Smooth muscle cell (in vitro differentiated cells): ENCODE measurements at regions not wholly inside any gene's neighbourhood (a gene's known extent, or its start where the extent isn't known, plus 50 kb on each side); places are given as distances from the start of the nearest gene placed in this dataset.

Experiments used
- DNase-seq: peaks from one replicate; lab custom pipeline; 2025; ENCODE audit not compliant: unreplicated experiment; lab: John Stamatoyannopoulos, UW
- H2AFZ ChIP-seq: fragments of 200-600 bp; sonication (generic); 2 replicates; pipeline ENCODE4 v1.6.0; 2016; ENCODE audit warnings: antibody characterized with exemption, low read depth, mild to moderate bottlenecking
- H3F3A ChIP-seq: fragments of 200-600 bp; sonication (generic); 2 replicates; pipeline ENCODE4 v1.6.0; 2017; ENCODE audit warnings: antibody characterized with exemption, low read depth
- H3K27ac ChIP-seq: fragments of 200-600 bp; sonication (generic); 2 replicates; pipeline ENCODE4 v1.5.1; 2016; ENCODE audit warnings: low read depth, mild to moderate bottlenecking
- H3K27me3 ChIP-seq: fragments of 200-600 bp; sonication (generic); 2 replicates; pipeline ENCODE4 v1.6.1; 2016; ENCODE audit warnings: low read depth, mild to moderate bottlenecking
- H3K36me3 ChIP-seq: fragments of 200-600 bp; sonication (generic); 2 replicates; pipeline ENCODE4 v1.5.1; 2016; ENCODE audit warnings: low read depth
- H3K4me1 ChIP-seq: fragments of 200-600 bp; sonication (generic); 2 replicates; pipeline ENCODE4 v1.5.1; 2016; ENCODE audit warnings: low read depth
- H3K4me2 ChIP-seq: fragments of 200-600 bp; sonication (generic); 2 replicates; pipeline ENCODE4 v1.6.0; 2016; ENCODE audit warnings: mild to moderate bottlenecking
- H3K4me3 ChIP-seq: fragments of 200-600 bp; sonication (generic); 2 replicates; pipeline ENCODE4 v1.5.1; 2016; ENCODE audit warnings: mild to moderate bottlenecking
- H3K79me2 ChIP-seq: fragments of 200-600 bp; sonication (generic); 2 replicates; pipeline ENCODE4 v1.6.0; 2016; ENCODE audit warnings: low read depth, mild to moderate bottlenecking
- H3K9ac ChIP-seq: fragments of 200-600 bp; sonication (generic); 2 replicates; pipeline ENCODE4 v1.6.0; 2016; ENCODE audit warnings: low read depth
- H3K9me3 ChIP-seq: fragments of 200-600 bp; sonication (generic); replicated peaks from 2 replicates; pipeline ENCODE4 v1.5.1; 2016; ENCODE audit warnings: low read depth
- H4K20me1 ChIP-seq: fragments of 200-600 bp; sonication (generic); 2 replicates; pipeline ENCODE4 v1.6.0; 2016; ENCODE audit warnings: low read depth
- CTCF ChIP-seq: fragments of 200-600 bp; sonication (generic); IDR thresholded peaks from 2 replicates; pipeline ENCODE4 v1.5.1; 2017; ENCODE audit warnings: borderline replicate concordance, mild to moderate bottlenecking, antibody characterized with exemption; ENCODE audit not compliant: insufficient read depth, poor library complexity, severe bottlenecking
- WGBS: methylation state at CpG from one replicate; pipeline ENCODE4 v1.1.7; 2016; ENCODE audit warnings: low lambda C conversion rate; 5-methylcytosine and 5-hydroxymethylcytosine counted together

- no peaks in the 10 kb centered on the region for H3K36me3 ChIP-seq
- 97% methylated on average over 3 of the region's 3 CpGs for WGBS
- H3K9me3 ChIP-seq = no peaks in the 10 kb centered on the region
- H3K4me1 ChIP-seq = no peaks in the 10 kb centered on the region
- H3K4me2 ChIP-seq = no peak overlapping the region
- H3K27ac ChIP-seq = no peak overlapping the region
- no peak for TF ChIP-seq CTCF
- H3K4me3 ChIP-seq = no peak overlapping the region
- no peaks in the 10 kb centered on the region for H3K27me3 ChIP-seq
- H4K20me1 ChIP-seq = no peaks in the 10 kb centered on the region
- no peak overlapping the region for H3K9ac ChIP-seq
- no peaks in the 10 kb centered on the region for H3K79me2 ChIP-seq
- no peak for DNase-seq
- no peaks in the 10 kb centered on the region for H3F3A ChIP-seq
- no peak overlapping the region for H2AFZ ChIP-seq
These were observed 404.2 kb upstream of the PMFBP1 start for GRCh38 chr16:72576189-72576588.

- no peak for DNase-seq
- no peaks in the 10 kb centered on the region for H3K27me3 ChIP-seq
- H3K36me3 ChIP-seq = no peaks in the 10 kb centered on the region
- 72% methylated on average over 7 of the region's 7 CpGs for WGBS
- no peak overlapping the region for H3K27ac ChIP-seq
- no peak overlapping the region for H3K4me3 ChIP-seq
- no peak overlapping the region for H2AFZ ChIP-seq
- H3K9me3 ChIP-seq = no peaks in the 10 kb centered on the region
- TF ChIP-seq CTCF = no peak
- no peak overlapping the region for H3K9ac ChIP-seq
- no peaks in the 10 kb centered on the region for H4K20me1 ChIP-seq
- no peaks in the 10 kb centered on the region for H3F3A ChIP-seq
- H3K79me2 ChIP-seq = no peaks in the 10 kb centered on the region
- H3K4me2 ChIP-seq = no peak overlapping the region
- H3K4me1 ChIP-seq = no peaks in the 10 kb centered on the region
These were observed 397.7 kb upstream of the PMFBP1 start for GRCh38 chr16:72569677-72570076.

GRCh38 chr16:72568502-72568901 is 396.5 kb upstream of the PMFBP1 start:
- WGBS = 72% methylated on average over 1 of the region's 1 CpG
- H3K27me3 ChIP-seq = no peaks in the 10 kb centered on the region
- H2AFZ ChIP-seq = no peak overlapping the region
- no peaks in the 10 kb centered on the region for H3K4me1 ChIP-seq
- no peak overlapping the region for H3K27ac ChIP-seq
- H3K79me2 ChIP-seq = no peaks in the 10 kb centered on the region
- no peaks in the 10 kb centered on the region for H4K20me1 ChIP-seq
- H3K9ac ChIP-seq = no peak overlapping the region
- DNase-seq = no peak
- no peaks in the 10 kb centered on the region for H3F3A ChIP-seq
- no peaks in the 10 kb centered on the region for H3K36me3 ChIP-seq
- TF ChIP-seq CTCF = no peak
- H3K4me3 ChIP-seq = no peak overlapping the region
- no peak overlapping the region for H3K4me2 ChIP-seq
- no peaks in the 10 kb centered on the region for H3K9me3 ChIP-seq

GRCh38 chr16:72566174-72566573 is 394.2 kb upstream of the PMFBP1 start:
- no peaks in the 10 kb centered on the region for H4K20me1 ChIP-seq
- H3F3A ChIP-seq = no peaks in the 10 kb centered on the region
- H3K9me3 ChIP-seq = no peaks in the 10 kb centered on the region
- no peaks in the 10 kb centered on the region for H3K4me1 ChIP-seq
- no peak overlapping the region for H3K4me2 ChIP-seq
- no peak overlapping the region for H3K9ac ChIP-seq
- H2AFZ ChIP-seq = no peak overlapping the region
- no peak overlapping the region for H3K27ac ChIP-seq
- no peaks in the 10 kb centered on the region for H3K79me2 ChIP-seq
- no peak for TF ChIP-seq CTCF
- DNase-seq = no peak
- no peaks in the 10 kb centered on the region for H3K36me3 ChIP-seq
- H3K27me3 ChIP-seq = no peaks in the 10 kb centered on the region
- H3K4me3 ChIP-seq = no peak overlapping the region
- 39% methylated on average over 1 of the region's 1 CpG for WGBS
